GM12865 (cell line): ENCODE measurements at regions not wholly inside any gene's neighbourhood (a gene's known extent, or its start where the extent isn't known, plus 50 kb on each side); places are given as distances from the start of the nearest gene placed in this dataset.
A peak's percentile ranks its signal among the peaks of the same experiment; 100 is the strongest.

Source experiments
- DNase-seq: peaks from one replicate; pipeline ENCODE4 v3.0.0; 2010; ENCODE audit warnings: low read depth
- H3K4me3 ChIP-seq: 2 replicates; pipeline ENCODE4 v1.5.1; 2011; ENCODE audit warnings: mild to moderate bottlenecking, low read depth, low read length, control low read depth
- CTCF ChIP-seq: IDR thresholded peaks from 2 replicates; pipeline ENCODE4 v1.5.1; 2011; ENCODE audit warnings: low read length, control low read depth, low read depth, inconsistent platforms; ENCODE audit not compliant: insufficient read depth; ENCODE audit errors: missing control alignments

GRCh38 chr16:62764572-62764971 lies 728.3 kb upstream of the CDH8 start:
- no peak overlapping the region for H3K4me3 ChIP-seq
- DNase-seq, result no peak

GRCh38 chr16:62760398-62760797 lies 724.2 kb upstream of the CDH8 start:
- no peak overlapping the region for H3K4me3 ChIP-seq
- DNase-seq, result no peak
- no peak for TF ChIP-seq CTCF

More at GRCh38 chr16:62764572-62764971, 728.3 kb upstream of the CDH8 start:
- TF ChIP-seq CTCF, result no peak

- peak; percentile 32 for DNase-seq
- H3K4me3 ChIP-seq, result no peak overlapping the region
- TF ChIP-seq CTCF, result no peak
These were observed 719.7 kb upstream of the CDH8 start for GRCh38 chr16:62755938-62756337.

- H3K4me3 ChIP-seq, result no peak overlapping the region
- no peak for TF ChIP-seq CTCF
- no peak for DNase-seq
These were observed 716.6 kb upstream of the CDH8 start for GRCh38 chr16:62752854-62753253.

- TF ChIP-seq CTCF, result no peak
- peak; percentile 37 for DNase-seq
These were observed 715.0 kb upstream of the CDH8 start for GRCh38 chr16:62751218-62751617.

GRCh38 chr16:62741692-62742091 lies 705.5 kb upstream of the CDH8 start:
- DNase-seq, result peak; percentile 52
- TF ChIP-seq CTCF, result no peak
- H3K4me3 ChIP-seq, result no peak overlapping the region

More at GRCh38 chr16:62751218-62751617, 715.0 kb upstream of the CDH8 start:
- no peak overlapping the region for H3K4me3 ChIP-seq

- TF ChIP-seq CTCF, result no peak
- DNase-seq, result no peak
- H3K4me3 ChIP-seq, result no peak overlapping the region
These were observed 702.6 kb upstream of the CDH8 start for GRCh38 chr16:62738666-62739460.
